Psoas muscle (tissue), 7 donors: ENCODE measurements at regions not wholly inside any gene's neighbourhood (a gene's known extent, or its start where the extent isn't known, plus 50 kb on each side); places are given as distances from the start of the nearest gene placed in this dataset.

Experiments used
- ATAC-seq, 4 donors: fragments of 200-7000 bp; cut with Tn5 transposase; one replicate each; pipeline ENCODE4 v1.9.1; 2020; ENCODE audit warnings: moderate library complexity in 3 of 4, mild to moderate bottlenecking in 2 of 4
- DNase-seq, 2 donors: peaks; one replicate each; pipeline ENCODE4 v3.0.0-alpha.2; 2020
- H3K27ac ChIP-seq: fragments of 200-600 bp; one replicate; pipeline ENCODE4 v1.8.0; 2022
- H3K27me3 ChIP-seq, 3 donors: fragments of 200-600 bp in 1 of 3; one replicate each; pipeline versions ENCODE4 v1.6.1 to v1.8.0; 2013 to 2022; ENCODE audit warnings: low read length in 2 of 3, mild to moderate bottlenecking in 2 of 3, moderate library complexity in 1 of 3; ENCODE audit not compliant: insufficient read depth in 3 of 3
- H3K36me3 ChIP-seq, 2 donors: fragments of 200-600 bp in 1 of 2; one replicate each; pipeline versions ENCODE4 v1.6.1 to v1.8.0; 2013 to 2022; ENCODE audit warnings: low read depth in 1 of 2, mild to moderate bottlenecking in 1 of 2, moderate library complexity in 1 of 2; ENCODE audit not compliant: insufficient read depth in 1 of 2
- H3K4me1 ChIP-seq: fragments of 200-600 bp; one replicate; pipeline ENCODE4 v1.8.0; 2022
- H3K4me3 ChIP-seq: fragments of 200-600 bp; one replicate; pipeline ENCODE4 v1.8.0; 2022; ENCODE audit warnings: mild to moderate bottlenecking
- H3K9me3 ChIP-seq: fragments of 200-600 bp; one replicate; pipeline ENCODE4 v1.8.0; 2022
- CTCF ChIP-seq: fragments of 200-600 bp; IDR thresholded peaks from one replicate; pipeline ENCODE4 v1.8.0; 2022; ENCODE audit warnings: antibody characterized with exemption
- WGBS, 3 donors: extraction: QIAGEN DNeasy Blood & Tissue Kit; methylation state at CpG; one replicate each; pipeline versions ENCODE4 v1.1.6 to v1.1.7; 2013; 5-methylcytosine and 5-hydroxymethylcytosine counted together
- intact Hi-C, 2 donors: fragments of 100-400 bp; cut with DNase I; formaldehyde crosslinking; loops; one replicate each; pipeline versions ENCODE4 v1.11.0 to v1.14.2; 2022
- donor health status: healthy with polysubstance abuse.
- donor health status: DM: no; HTN: no; CAD: no; lungs with moderate emphysema.
- donor health status: Bipolar disorder and iron deficiency.
- donor health status: healthy.
- donor health status: DM: yes; HTN: yes; CAD: no.
- donor health status: DM: no; HTN: no; CAD: no.
- donor health status: DM: yes; HTN: yes; CAD: no.

GRCh38 chr7:155916926-155917655 lies 104.8 kb upstream of the SHH start:
- 79 to 81% (median 81%) methylated on average over 12 of the region's 12 CpGs for WGBS, 3 donors
- TF ChIP-seq CTCF = no peak
- H3K27ac ChIP-seq = no peak overlapping the region
- H3K9me3 ChIP-seq = no peaks in the 10 kb centered on the region
- DNase-seq (no peak), ATAC-seq (no peak)
- H3K4me1 ChIP-seq = no peaks in the 10 kb centered on the region
- peaks cover 0 to 6% (median 0%) of the 10 kb centered on the region in 3 donors for H3K27me3 ChIP-seq
- no peak overlapping the region for H3K4me3 ChIP-seq
- intact Hi-C loops = no loop called here
- no peaks in the 10 kb centered on the region for H3K36me3 ChIP-seq

- ATAC-seq = no peak
Measured at GRCh38 chr7:155914341-155914740, 102.1 kb upstream of the SHH start.

DNA sequence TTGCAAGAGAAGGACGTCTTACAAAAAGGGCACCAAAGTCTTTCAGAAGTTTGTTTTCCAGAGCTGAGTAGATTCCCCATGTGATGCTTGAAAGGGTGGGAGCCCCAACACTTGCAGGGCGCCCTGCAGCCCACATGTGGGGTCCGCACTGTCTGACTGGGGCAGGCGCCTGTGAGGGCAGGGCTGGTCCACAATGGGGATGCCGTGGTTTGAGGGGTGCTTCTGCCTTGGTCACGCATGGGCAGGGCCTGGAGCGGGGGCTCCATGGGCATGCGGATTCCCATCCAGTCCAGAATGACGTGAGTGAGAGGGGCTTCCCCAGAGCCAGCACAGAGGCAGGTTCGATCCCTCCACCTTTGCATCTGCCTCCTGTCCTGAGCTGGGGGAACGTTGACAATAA lies 101.5 kb upstream of the SHH start:
- no peak for ATAC-seq
- H3K4me1 ChIP-seq = no peaks in the 10 kb centered on the region
- H3K4me3 ChIP-seq = no peak overlapping the region
- H3K27ac ChIP-seq = no peak overlapping the region
- no peaks in the 10 kb centered on the region for H3K36me3 ChIP-seq
- DNase-seq = no peak
- 70 to 76% (median 76%) methylated on average over 11 of the region's 11 CpGs for WGBS, 3 donors
- TF ChIP-seq CTCF = no peak
- intact Hi-C loops = no loop called here
- no peaks in the 10 kb centered on the region for H3K9me3 ChIP-seq
- peaks cover 0 to 1% (median 0%) of the 10 kb centered on the region in 3 donors for H3K27me3 ChIP-seq

More at GRCh38 chr7:155914341-155914740, 102.1 kb upstream of the SHH start:
- no peak overlapping the region for H3K4me3 ChIP-seq
- no peak overlapping the region for H3K27ac ChIP-seq
- no peaks in the 10 kb centered on the region for H3K36me3 ChIP-seq
- 77 to 82% (median 80%) methylated on average over 10 of the region's 10 CpGs for WGBS, 3 donors
- no peaks in the 10 kb centered on the region for H3K9me3 ChIP-seq
- intact Hi-C loops = no loop called here
- no peak for DNase-seq
- no peaks in the 10 kb centered on the region for H3K4me1 ChIP-seq
- peaks cover 0 to 1% (median 0%) of the 10 kb centered on the region in 3 donors for H3K27me3 ChIP-seq
- TF ChIP-seq CTCF = no peak

DNA sequence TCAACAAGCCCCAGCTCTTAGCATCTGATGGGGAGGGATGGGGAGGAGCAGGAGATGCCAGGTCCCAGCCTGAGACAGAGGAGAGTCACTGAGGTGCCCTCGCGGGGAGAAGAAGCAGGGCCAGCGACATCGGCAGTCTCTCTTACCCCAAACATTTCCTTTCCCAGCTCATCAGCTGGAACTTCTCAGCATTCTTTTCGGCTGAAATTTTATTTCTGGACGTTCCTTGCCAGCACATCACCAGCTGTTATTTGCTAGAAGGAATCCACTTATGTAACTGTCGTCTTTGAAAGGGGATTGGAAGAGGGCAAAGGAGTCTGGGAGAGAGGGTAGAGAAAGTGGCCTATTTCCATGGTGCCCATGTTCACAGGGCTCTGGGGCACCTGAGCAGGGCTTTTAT lies 101.0 kb upstream of the SHH start:
- no peak for TF ChIP-seq CTCF
- H3K4me3 ChIP-seq = no peak overlapping the region
- no peak overlapping the region for H3K27ac ChIP-seq
- intact Hi-C loops = no loop called here
- no peak for DNase-seq
- no peaks in the 10 kb centered on the region for H3K36me3 ChIP-seq
- no peaks in the 10 kb centered on the region for H3K4me1 ChIP-seq
- no peak for ATAC-seq
- H3K27me3 ChIP-seq = peaks cover 0 to 1% (median 0%) of the 10 kb centered on the region in 3 donors
- WGBS, 3 donors = 25 to 31% (median 28%) methylated on average over 7 of the region's 7 CpGs
- no peaks in the 10 kb centered on the region for H3K9me3 ChIP-seq
